ENCODE measurements at regions not wholly inside any gene's neighbourhood (a gene's known extent, or its start where the extent isn't known, plus 50 kb on each side); places are given as distances from the start of the nearest gene placed in this dataset.

- no peaks in the 10 kb centered on the region for H3K4me1 ChIP-seq (ENCODE audit: control insufficient read depth, insufficient read depth, low read length)
- no peak overlapping the region for H3K27ac ChIP-seq (ENCODE audit: low read length)
- no peaks in the 10 kb centered on the region for H3K9me3 ChIP-seq (ENCODE audit: control insufficient read depth, insufficient read depth, low read length)
- H3K36me3 ChIP-seq (ENCODE audit: control insufficient read depth, insufficient read depth, low read length), result no peaks in the 10 kb centered on the region
- WGBS (ENCODE audit: insufficient coverage, insufficient read length), result no CpG with 5 or more reads among the region's 3 CpGs
- no peak overlapping the region for H3K4me3 ChIP-seq (ENCODE audit: low read length)
- H3K27me3 ChIP-seq (ENCODE audit: control insufficient read depth, insufficient read depth, low read length), result no peaks in the 10 kb centered on the region
- no peak for DNase-seq (ENCODE audit: low read depth, low spot score)
Observed at GRCh38 chr10:8456386-8456785, 401.9 kb downstream of the GATA3 start.

- H3K27ac ChIP-seq (ENCODE audit: low read length), result no peak overlapping the region
- no peaks in the 10 kb centered on the region for H3K4me1 ChIP-seq (ENCODE audit: control insufficient read depth, insufficient read depth, low read length)
- no peaks in the 10 kb centered on the region for H3K36me3 ChIP-seq (ENCODE audit: control insufficient read depth, insufficient read depth, low read length)
- no peak for DNase-seq (ENCODE audit: low read depth, low spot score)
- H3K4me3 ChIP-seq (ENCODE audit: low read length), result no peak overlapping the region
- WGBS (ENCODE audit: insufficient coverage, insufficient read length), result no CpG with 5 or more reads among the region's 1 CpG
- no peaks in the 10 kb centered on the region for H3K9me3 ChIP-seq (ENCODE audit: control insufficient read depth, insufficient read depth, low read length)
- H3K27me3 ChIP-seq (ENCODE audit: control insufficient read depth, insufficient read depth, low read length), result no peaks in the 10 kb centered on the region
Observed at GRCh38 chr10:8460626-8461025, 406.1 kb downstream of the GATA3 start.

- WGBS (ENCODE audit: insufficient coverage, insufficient read length), result no CpG with 5 or more reads among the region's 3 CpGs
- H3K9me3 ChIP-seq (ENCODE audit: control insufficient read depth, insufficient read depth, low read length), result no peaks in the 10 kb centered on the region
- no peak for DNase-seq (ENCODE audit: low read depth, low spot score)
- H3K36me3 ChIP-seq (ENCODE audit: control insufficient read depth, insufficient read depth, low read length), result no peaks in the 10 kb centered on the region
- H3K27me3 ChIP-seq (ENCODE audit: control insufficient read depth, insufficient read depth, low read length), result no peaks in the 10 kb centered on the region
- no peak overlapping the region for H3K4me3 ChIP-seq (ENCODE audit: low read length)
- H3K27ac ChIP-seq (ENCODE audit: low read length), result no peak overlapping the region
- H3K4me1 ChIP-seq (ENCODE audit: control insufficient read depth, insufficient read depth, low read length), result no peaks in the 10 kb centered on the region
Observed at GRCh38 chr10:8462565-8462964, 408.1 kb downstream of the GATA3 start.

- H3K4me3 ChIP-seq (ENCODE audit: low read length), result no peak overlapping the region
- no peaks in the 10 kb centered on the region for H3K27me3 ChIP-seq (ENCODE audit: control insufficient read depth, insufficient read depth, low read length)
- H3K27ac ChIP-seq (ENCODE audit: low read length), result no peak overlapping the region
- DNase-seq (ENCODE audit: low read depth, low spot score), result no peak
- no peaks in the 10 kb centered on the region for H3K9me3 ChIP-seq (ENCODE audit: control insufficient read depth, insufficient read depth, low read length)
- no CpG with 5 or more reads among the region's 4 CpGs for WGBS (ENCODE audit: insufficient coverage, insufficient read length)
- no peaks in the 10 kb centered on the region for H3K36me3 ChIP-seq (ENCODE audit: control insufficient read depth, insufficient read depth, low read length)
- no peaks in the 10 kb centered on the region for H3K4me1 ChIP-seq (ENCODE audit: control insufficient read depth, insufficient read depth, low read length)
Observed at GRCh38 chr10:8463853-8464252, 409.4 kb downstream of the GATA3 start.

GRCh38 chr10:8468477-8468876 lies 414.0 kb downstream of the GATA3 start:
- no peak overlapping the region for H3K4me3 ChIP-seq (ENCODE audit: low read length)
- H3K36me3 ChIP-seq (ENCODE audit: control insufficient read depth, insufficient read depth, low read length), result no peaks in the 10 kb centered on the region
- H3K4me1 ChIP-seq (ENCODE audit: control insufficient read depth, insufficient read depth, low read length), result no peaks in the 10 kb centered on the region
- WGBS (ENCODE audit: insufficient coverage, insufficient read length), result no CpG with 5 or more reads among the region's 3 CpGs
- DNase-seq (ENCODE audit: low read depth, low spot score), result no peak
- H3K9me3 ChIP-seq (ENCODE audit: control insufficient read depth, insufficient read depth, low read length), result no peaks in the 10 kb centered on the region
- H3K27me3 ChIP-seq (ENCODE audit: control insufficient read depth, insufficient read depth, low read length), result no peaks in the 10 kb centered on the region
- no peak overlapping the region for H3K27ac ChIP-seq (ENCODE audit: low read length)

- no peak overlapping the region for H3K27ac ChIP-seq (ENCODE audit: low read length)
- DNase-seq (ENCODE audit: low read depth, low spot score), result no peak
- no peaks in the 10 kb centered on the region for H3K27me3 ChIP-seq (ENCODE audit: control insufficient read depth, insufficient read depth, low read length)
- 0 out of 2 replicates have a peak, but pooled peaks cover 1% of the 10 kb centered on the region for H3K9me3 ChIP-seq (ENCODE audit: control insufficient read depth, insufficient read depth, low read length)
- no CpG with 5 or more reads among the region's 2 CpGs for WGBS (ENCODE audit: insufficient coverage, insufficient read length)
- no peaks in the 10 kb centered on the region for H3K36me3 ChIP-seq (ENCODE audit: control insufficient read depth, insufficient read depth, low read length)
- no peaks in the 10 kb centered on the region for H3K4me1 ChIP-seq (ENCODE audit: control insufficient read depth, insufficient read depth, low read length)
- no peak overlapping the region for H3K4me3 ChIP-seq (ENCODE audit: low read length)
Observed at GRCh38 chr10:8473205-8473604, 418.7 kb downstream of the GATA3 start.

- Histone ChIP-seq H3K4me3 (ENCODE audit: low read length) (no peak overlapping the region), H3K27me3 (ENCODE audit: control insufficient read depth, insufficient read depth, low read length) (no peaks in the 10 kb centered on the region), H3K9me3 (ENCODE audit: control insufficient read depth, insufficient read depth, low read length) (0 out of 2 replicates have a peak, but pooled peaks cover 1% of the 10 kb centered on the region), H3K4me1 (ENCODE audit: control insufficient read depth, insufficient read depth, low read length) (no peaks in the 10 kb centered on the region), H3K36me3 (ENCODE audit: control insufficient read depth, insufficient read depth, low read length) (no peaks in the 10 kb centered on the region), H3K27ac (ENCODE audit: low read length) (no peak overlapping the region)
- DNase-seq (ENCODE audit: low read depth, low spot score), result no peak
- no CpG with 5 or more reads among the region's 1 CpG for WGBS (ENCODE audit: insufficient coverage, insufficient read length)
Observed at GRCh38 chr10:8477300-8477699, 422.8 kb downstream of the GATA3 start.

GRCh38 chr10:8481718-8482504 lies 427.4 kb downstream of the GATA3 start:
- Histone ChIP-seq H3K27ac (ENCODE audit: low read length) (no peak overlapping the region), H3K4me3 (ENCODE audit: low read length) (no peak overlapping the region), H3K36me3 (ENCODE audit: control insufficient read depth, insufficient read depth, low read length) (no peaks in the 10 kb centered on the region), H3K9me3 (ENCODE audit: control insufficient read depth, insufficient read depth, low read length) (0 out of 2 replicates have a peak, but pooled peaks cover 1% of the 10 kb centered on the region), H3K27me3 (ENCODE audit: control insufficient read depth, insufficient read depth, low read length) (no peaks in the 10 kb centered on the region), H3K4me1 (ENCODE audit: control insufficient read depth, insufficient read depth, low read length) (no peaks in the 10 kb centered on the region)
- WGBS (ENCODE audit: insufficient coverage, insufficient read length), result no CpG with 5 or more reads among the region's 10 CpGs
- no peak for DNase-seq (ENCODE audit: low read depth, low spot score)

GRCh38 chr10:8485032-8485431 lies 430.5 kb downstream of the GATA3 start:
- no CpG with 5 or more reads among the region's 6 CpGs for WGBS (ENCODE audit: insufficient coverage, insufficient read length)
- no peak overlapping the region for H3K4me3 ChIP-seq (ENCODE audit: low read length)
- no peaks in the 10 kb centered on the region for H3K27me3 ChIP-seq (ENCODE audit: control insufficient read depth, insufficient read depth, low read length)
- no peaks in the 10 kb centered on the region for H3K4me1 ChIP-seq (ENCODE audit: control insufficient read depth, insufficient read depth, low read length)
- DNase-seq (ENCODE audit: low read depth, low spot score), result no peak
- no peaks in the 10 kb centered on the region for H3K36me3 ChIP-seq (ENCODE audit: control insufficient read depth, insufficient read depth, low read length)
- no peaks in the 10 kb centered on the region for H3K9me3 ChIP-seq (ENCODE audit: control insufficient read depth, insufficient read depth, low read length)
- H3K27ac ChIP-seq (ENCODE audit: low read length), result no peak overlapping the region

- H3K4me3 ChIP-seq (ENCODE audit: low read length), result no peak overlapping the region
- DNase-seq (ENCODE audit: low read depth, low spot score), result no peak
- H3K27me3 ChIP-seq (ENCODE audit: control insufficient read depth, insufficient read depth, low read length), result no peaks in the 10 kb centered on the region
- H3K36me3 ChIP-seq (ENCODE audit: control insufficient read depth, insufficient read depth, low read length), result no peaks in the 10 kb centered on the region
- H3K27ac ChIP-seq (ENCODE audit: low read length), result no peak overlapping the region
- H3K4me1 ChIP-seq (ENCODE audit: control insufficient read depth, insufficient read depth, low read length), result no peaks in the 10 kb centered on the region
- no CpG with 5 or more reads among the region's 7 CpGs for WGBS (ENCODE audit: insufficient coverage, insufficient read length)
- H3K9me3 ChIP-seq (ENCODE audit: control insufficient read depth, insufficient read depth, low read length), result no peaks in the 10 kb centered on the region
Observed at GRCh38 chr10:8487346-8487745, 432.9 kb downstream of the GATA3 start.

GRCh38 chr10:8489232-8489631 lies 434.7 kb downstream of the GATA3 start:
- Histone ChIP-seq H3K36me3 (ENCODE audit: control insufficient read depth, insufficient read depth, low read length) (no peaks in the 10 kb centered on the region), H3K4me3 (ENCODE audit: low read length) (no peak overlapping the region), H3K27me3 (ENCODE audit: control insufficient read depth, insufficient read depth, low read length) (no peaks in the 10 kb centered on the region), H3K4me1 (ENCODE audit: control insufficient read depth, insufficient read depth, low read length) (no peaks in the 10 kb centered on the region), H3K9me3 (ENCODE audit: control insufficient read depth, insufficient read depth, low read length) (no peaks in the 10 kb centered on the region), H3K27ac (ENCODE audit: low read length) (no peak overlapping the region)
- WGBS (ENCODE audit: insufficient coverage, insufficient read length), result no CpG with 5 or more reads among the region's 3 CpGs
- no peak for DNase-seq (ENCODE audit: low read depth, low spot score)

Data from iPS DF 6.9 (cell line).